ENCODE measurements at regions not wholly inside any gene's neighbourhood (a gene's known extent, or its start where the extent isn't known, plus 50 kb on each side); places are given as distances from the start of the nearest gene placed in this dataset.

DNA sequence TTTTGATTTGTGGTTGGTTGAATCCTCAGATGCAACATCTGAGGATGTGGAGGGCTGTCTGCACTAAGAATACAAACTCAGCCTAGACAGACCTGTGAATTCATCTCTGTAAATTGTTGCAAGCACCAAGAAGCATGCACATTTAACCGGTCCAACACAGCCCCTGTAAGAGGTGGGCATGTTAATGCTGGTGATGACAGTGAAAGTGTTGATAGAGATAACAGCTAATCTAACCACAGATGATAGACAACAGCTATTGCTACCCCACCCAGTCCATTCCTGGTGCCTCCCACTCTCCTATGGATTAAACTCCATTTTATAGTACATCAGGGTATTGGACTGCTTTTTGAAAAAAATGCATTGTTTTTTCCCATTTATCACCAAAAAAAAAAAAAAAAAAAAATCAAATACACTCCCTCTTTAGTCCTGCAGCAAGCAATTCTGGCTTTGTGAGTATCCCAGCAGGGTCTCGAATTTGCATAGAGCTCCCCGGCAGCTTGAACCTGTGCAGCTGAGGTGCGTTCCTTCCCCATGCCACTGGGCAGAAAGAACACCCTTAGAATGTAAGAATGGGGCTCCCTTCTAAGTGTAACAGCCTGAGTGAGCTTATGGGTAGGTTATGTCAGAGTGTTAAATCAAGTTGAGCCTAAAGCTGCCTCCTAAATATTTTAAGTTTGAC is 270.9 kb upstream of the JARID2 start:
- no peak for DNase-seq (ENCODE audit: low spot score)

DNA sequence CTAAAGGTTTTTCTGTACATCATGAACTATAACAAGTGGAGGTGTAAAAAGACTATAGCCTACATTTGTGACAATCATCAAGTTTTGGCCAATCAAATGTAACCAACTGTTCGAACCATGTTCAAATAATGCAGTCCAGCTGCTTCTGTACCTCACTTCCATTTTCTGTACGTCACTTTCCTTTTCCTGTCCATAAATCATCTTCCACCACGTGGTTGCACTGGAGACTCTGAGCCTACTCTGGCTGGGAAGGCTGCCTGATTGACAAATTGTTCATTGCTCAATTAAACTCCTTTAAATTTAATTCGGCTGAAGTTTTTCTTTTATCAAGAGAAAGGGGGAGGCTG is 270.4 kb upstream of the JARID2 start:
- no peak for DNase-seq (ENCODE audit: low spot score)

DNA sequence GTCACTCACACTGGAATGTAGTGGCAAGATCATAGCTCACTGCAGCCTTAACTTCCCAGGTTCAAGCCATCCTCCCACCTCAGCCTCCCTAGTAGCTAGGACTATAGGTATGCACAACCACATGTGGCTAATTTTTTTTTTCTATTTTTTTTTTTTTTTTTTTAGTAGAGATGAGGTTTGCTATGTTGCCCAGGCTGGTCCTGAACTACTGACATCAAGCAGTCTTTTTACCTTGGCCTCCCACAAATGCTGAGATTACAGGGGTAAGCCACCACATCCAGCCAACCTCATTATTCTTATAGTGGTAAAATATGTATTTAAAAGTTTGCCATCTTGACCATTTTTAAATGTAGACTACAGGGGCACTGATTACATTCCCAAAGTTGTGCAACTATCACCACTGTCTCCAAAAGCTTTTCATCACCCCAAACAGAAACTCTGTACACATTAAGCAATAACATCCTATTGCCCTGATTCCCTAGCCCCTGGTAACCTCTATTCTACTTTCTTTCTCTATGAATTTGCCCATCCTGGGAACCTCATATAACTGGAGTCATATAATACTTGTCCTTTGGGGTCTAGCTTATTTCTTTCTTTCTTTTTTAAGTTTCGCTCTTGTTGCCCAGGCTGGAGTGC is 268.0 kb upstream of the JARID2 start:
- no peak for DNase-seq (ENCODE audit: low spot score)

DNA sequence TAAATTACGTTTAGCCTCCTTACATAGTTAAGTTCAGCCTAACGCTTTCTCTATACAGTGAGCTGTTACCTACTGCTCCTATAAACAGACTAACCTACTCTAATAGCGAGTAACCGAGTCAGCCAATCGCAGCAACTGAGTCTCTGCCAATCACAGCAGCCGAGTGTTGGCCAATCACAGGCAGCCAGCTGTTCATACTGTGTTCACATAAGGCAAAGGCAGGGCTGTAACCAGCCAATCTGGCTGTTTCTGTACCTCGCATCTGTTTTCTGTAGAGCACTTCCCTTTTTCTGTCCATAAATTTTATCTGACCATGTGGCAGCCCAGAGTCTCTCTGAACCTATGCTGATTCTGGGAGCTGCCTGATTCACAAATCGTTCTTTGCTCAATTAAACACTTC is 263.9 kb upstream of the JARID2 start:
- no peak for DNase-seq (ENCODE audit: low spot score)

DNA sequence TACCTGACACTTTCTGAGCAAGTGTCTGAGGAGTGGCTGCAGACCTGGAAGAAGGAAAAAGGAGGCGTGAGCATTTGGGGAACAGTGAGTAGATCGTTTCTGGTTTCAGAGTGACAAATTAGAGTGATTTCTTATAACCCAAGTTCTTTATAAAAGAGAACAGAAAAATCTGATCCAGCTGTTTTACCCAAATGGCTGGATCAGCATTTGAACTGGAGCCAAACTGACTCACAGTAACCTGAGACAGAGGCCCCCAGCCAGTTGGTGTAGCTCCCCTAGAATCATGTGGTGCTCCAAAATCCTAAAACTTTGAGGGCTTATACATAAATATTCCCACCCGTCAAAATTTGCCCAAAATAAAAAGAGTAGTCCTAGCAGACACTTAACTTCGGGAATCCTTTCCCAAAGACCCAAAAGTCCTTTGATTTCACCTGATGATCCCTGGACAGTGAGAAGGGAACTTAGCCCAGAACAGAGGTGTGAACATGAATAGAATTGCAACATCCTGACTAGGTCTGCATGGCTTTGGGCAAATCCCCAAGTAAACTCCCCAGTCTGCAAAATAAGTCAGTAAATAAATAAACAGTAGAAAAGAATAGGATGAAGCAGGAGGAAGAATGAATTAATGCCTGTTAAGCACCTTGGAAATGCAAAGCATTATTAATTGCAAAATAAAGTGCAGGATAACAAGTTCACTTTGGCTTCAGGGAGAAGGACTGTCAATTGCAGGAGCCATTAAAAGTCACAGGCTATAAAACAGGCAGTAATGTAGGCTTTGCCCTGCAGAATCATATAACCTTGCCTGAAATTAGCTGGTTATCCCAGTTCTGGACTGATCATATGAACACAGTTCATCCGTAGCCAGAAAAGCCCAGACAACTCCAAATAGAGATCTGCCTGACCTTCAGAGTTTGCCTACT is 262.0 kb upstream of the JARID2 start:
- DNase-seq (ENCODE audit: low spot score) = no peak

DNA sequence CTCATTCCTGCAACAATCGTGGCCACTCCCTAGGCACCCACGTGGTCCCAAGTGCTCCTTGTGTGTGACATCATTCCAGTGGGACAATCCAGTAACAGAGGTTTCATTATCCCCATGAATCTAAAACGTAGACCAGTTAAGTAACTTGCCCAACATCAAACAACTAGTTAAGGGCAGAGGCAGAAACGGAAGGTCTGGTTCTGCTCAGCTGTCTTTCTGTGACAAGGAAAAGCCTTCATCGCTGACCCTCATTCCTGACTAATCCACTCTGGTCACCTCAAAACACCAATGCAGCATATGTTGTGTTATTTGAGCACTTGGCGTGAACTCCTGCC is 261.4 kb upstream of the JARID2 start:
- no peak for DNase-seq (ENCODE audit: low spot score)

DNA sequence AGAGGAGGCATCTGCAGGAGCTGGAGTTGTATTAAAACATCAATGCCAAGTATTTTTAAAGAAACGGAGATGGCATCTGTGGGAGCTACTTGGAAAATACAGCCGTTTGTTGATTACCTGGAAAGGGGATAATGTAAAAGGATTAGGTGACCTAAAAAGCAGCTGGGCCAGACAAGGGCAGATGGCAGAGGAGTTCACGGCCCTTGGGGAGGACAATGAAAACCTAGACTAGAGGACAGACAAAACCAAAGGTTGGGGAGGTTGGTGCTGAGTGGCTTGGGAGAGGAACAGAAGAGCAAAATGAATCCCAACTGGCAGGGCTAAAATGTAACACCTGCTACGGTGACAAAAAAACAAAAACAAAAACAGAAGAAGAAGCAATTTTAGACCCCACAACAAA is 260.5 kb upstream of the JARID2 start:
- DNase-seq (ENCODE audit: low spot score) = no peak

DNA sequence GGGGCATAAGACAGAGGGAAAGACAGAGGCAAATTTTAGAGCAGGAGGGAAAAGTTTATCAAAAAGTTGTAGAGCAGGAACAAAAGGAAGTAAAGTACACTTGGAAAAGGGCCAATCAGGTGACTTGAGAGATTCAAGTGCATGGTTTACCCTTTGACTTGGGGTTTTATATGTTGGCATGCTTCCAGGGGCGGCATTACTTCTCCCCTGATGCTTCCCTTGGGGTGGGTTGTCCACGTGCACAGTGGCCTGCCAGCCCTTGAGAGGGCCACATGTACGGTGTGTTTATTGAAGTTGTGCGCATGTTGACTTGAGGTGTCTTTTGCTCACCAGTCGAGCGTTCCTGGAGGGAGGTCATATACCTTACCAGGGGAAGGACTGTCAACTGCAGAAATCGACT is 259.5 kb upstream of the JARID2 start:
- no peak for DNase-seq (ENCODE audit: low spot score)

- no peak for DNase-seq (ENCODE audit: low spot score)
Observed at GRCh38 chr6:14987490-14987889, 258.4 kb upstream of the JARID2 start.

DNA sequence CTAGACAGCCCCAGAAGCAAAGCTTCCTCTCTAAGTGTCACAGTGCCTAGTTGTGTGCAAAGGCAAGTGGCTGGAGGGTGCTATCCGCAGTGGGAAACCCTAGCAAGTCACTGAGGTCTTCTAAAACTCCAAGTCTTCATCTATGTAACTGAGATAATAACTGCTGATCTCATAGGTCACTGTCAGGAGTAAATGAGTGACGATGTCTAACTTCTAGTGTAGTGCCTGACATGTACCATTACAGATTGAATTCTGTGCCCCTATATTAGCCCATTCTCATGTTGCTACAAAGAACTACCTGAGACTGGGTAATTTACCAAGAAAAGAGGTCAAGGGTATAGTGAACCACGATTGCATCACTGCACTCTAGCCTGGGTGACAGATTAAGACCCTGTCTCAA is 253.5 kb upstream of the JARID2 start:
- DNase-seq (ENCODE audit: low spot score) = no peak

- no peak for DNase-seq (ENCODE audit: low spot score)
Observed at GRCh38 chr6:14995208-14995607, 250.7 kb upstream of the JARID2 start.

DNA sequence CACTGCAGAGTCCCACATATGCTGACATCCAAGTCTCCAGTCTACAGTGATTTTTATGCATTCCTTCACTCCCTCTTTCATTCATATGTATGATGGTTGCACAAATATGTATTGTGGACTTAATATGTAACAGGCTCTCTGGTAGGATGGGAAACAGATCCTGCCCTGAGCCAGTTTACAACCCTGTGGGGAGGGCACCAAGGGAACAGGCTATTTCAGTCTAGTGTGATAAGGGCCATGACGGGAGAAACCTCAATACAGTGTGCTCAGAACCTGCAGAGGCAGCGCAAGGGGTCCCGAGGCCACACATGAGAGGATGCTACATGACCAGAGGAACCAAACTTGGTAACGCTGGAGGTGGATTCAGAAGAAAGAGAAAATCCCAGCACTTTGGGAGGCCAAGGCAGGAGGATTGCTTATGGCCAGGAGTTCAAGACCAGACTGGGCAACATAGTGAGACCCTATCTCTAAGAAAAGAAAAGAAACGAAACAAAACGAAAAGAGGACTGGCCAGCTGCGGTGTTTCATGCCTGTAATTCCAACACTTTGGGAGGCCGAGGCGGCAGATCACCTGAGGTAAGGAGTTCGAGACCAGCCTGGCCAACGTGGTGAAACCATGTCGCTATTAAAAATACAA is 249.8 kb upstream of the JARID2 start:
- no peak for DNase-seq (ENCODE audit: low spot score)

GRCh38 chr6:14996892-14997291 is 249.0 kb upstream of the JARID2 start:
- DNase-seq (ENCODE audit: low spot score) = no peak

- DNase-seq (ENCODE audit: low spot score) = no peak
Observed at GRCh38 chr6:14997507-14997906, 248.4 kb upstream of the JARID2 start.

DNA sequence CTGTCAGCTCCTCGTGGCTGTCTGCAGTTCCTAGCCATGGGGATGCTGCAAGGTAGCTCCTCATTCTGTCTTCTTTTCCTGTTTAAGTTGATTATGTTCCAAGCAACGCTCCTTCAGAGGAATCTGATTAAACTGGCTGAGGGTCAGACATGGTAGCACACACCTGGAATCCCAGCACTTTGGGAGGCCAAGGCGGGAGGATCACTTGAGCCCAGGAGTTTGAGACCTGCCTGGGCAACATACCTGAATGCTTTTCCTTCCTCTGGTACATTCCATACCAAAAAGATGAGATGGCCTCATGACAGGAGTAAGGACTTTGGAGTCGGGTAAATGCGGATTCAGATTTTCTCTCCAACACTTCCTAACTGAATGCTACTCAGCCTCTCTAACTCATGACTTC is 246.8 kb upstream of the JARID2 start:
- no peak for DNase-seq (ENCODE audit: low spot score)

DNA sequence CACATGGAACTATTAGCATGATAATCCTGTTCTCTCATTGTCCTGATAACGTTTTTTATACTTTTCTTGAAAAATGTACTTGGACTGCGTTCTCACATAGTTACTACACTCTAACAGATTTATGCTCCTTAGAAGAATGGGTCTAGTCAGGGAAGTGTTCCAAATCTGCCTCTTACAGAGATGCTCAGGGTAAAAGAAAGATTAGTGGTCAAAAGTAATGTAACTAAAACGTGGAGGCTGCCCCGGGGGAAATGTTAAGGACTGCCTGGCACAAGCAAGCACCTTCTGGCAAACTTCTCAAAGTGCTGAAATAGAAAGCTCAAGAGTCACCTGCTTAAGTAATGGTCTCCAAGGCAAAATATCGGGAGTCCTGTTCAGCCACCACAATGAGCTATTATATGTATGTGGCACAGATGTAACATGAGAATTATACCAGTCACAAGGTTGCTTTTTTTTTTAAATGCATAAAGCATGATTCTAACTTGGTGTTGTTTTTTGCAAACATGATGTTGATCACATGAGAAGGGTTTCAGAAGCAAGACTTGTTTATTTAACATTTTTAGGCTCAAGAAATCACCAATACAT is 244.5 kb upstream of the JARID2 start:
- DNase-seq (ENCODE audit: low spot score) = no peak

DNA sequence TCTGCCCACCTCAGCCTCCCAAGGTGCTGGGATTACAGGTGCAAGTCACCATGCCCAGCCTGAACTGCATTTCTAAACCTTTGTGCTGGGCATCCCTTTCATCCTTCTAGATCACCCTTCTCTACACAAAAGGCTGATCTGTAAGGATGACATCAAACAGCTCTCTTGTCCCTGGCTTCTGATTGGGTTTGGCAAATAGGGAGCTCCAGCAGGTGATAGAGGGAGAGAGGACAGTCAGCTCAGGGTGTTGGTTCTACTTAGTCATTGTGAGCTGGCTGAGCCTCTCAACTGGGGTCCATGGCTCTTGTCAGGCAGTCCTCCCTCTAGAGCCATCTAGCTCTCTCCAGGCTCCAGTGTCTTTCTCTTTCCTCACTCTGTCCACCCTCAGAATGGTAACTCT is 237.6 kb upstream of the JARID2 start:
- DNase-seq (ENCODE audit: low spot score) = no peak

GRCh38 chr6:15014958-15015357 is 230.9 kb upstream of the JARID2 start:
- no peak for DNase-seq (ENCODE audit: low spot score)

- no peak for DNase-seq (ENCODE audit: low spot score)
Observed at GRCh38 chr6:15016813-15017212, 229.1 kb upstream of the JARID2 start.

DNA sequence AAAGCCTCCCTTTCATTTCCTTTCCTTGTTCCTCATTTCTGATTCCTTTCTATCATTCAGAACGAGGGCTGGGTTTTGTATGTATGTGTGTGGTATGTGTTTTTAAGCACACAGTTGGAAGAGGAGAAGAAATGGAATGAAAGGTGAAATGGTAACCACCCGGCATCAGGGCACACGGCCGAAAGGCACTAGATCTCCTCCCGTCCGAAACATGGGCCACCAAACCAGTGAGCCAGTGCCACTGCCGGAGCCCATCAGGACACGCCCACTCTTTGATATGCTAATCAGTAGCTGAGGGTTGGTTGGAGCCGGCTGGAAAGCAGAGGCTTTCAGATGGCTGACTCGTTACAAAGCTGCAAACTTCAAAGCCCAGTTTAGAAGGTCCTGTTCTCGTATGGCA is 228.6 kb upstream of the JARID2 start:
- DNase-seq (ENCODE audit: low spot score) = no peak

DNA sequence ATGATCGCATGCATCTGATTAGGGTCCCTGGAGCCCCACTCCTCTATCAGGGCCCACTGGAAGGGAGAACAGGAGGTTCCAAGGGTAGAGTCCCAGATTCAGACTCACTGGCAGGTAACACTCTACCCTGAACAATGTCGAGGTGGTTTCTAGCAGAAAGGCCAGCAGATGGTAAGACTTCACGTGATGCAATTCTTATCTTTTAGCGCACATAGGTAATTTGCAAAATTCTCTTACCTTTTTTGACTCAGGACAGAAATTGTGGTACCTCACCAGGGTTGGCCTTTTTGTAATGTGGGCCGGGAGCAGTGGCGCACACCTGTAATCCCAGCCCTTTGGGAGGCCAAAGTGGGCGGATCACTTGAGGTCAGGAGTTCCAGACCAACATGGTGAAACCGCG is 228.1 kb upstream of the JARID2 start:
- no peak for DNase-seq (ENCODE audit: low spot score)

DNA sequence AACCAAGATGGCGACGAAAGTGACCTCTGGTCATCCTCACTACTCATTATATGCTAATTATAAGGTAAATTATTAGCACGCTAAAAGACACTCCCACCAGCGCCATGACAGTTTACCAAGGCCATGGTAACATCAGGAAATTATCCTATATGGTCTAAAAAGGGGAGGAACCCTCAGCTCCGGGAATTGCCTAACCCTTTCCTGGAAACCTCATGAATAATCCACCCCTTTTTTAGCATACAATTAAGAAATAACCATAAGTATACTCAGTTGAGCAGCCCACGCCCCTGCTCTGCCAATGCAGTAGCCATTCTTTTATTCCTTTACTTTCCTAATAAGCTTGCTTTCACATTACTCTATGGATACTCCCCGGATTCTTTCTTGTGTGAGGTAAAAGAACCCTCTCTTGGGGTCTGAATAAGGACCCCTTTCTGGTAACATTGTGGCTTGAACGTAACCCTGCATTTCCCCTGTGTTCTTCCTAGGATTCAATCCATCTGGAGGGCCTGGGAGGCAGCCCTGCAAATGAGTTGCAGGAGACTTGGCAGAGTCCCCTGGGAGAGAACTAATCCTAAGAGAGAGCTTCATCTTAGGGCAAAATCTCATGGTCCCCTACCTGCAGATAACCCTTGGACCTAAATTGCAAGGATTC is 225.6 kb upstream of the JARID2 start:
- DNase-seq (ENCODE audit: low spot score) = no peak
